Right kidney (tissue), 1 donor: ENCODE measurements at regions not wholly inside any gene's neighbourhood (a gene's known extent, or its start where the extent isn't known, plus 50 kb on each side); places are given as distances from the start of the nearest gene placed in this dataset.
"Not testable (repeated sequence)": the region's sequence is repeated elsewhere in the genome, so short reads cannot be mapped to it uniquely, and the experiment has no call there.

Experiments
- DNase-seq: peaks from one replicate; pipeline ENCODE4 v3.0.0-alpha.2; 2016

DNA sequence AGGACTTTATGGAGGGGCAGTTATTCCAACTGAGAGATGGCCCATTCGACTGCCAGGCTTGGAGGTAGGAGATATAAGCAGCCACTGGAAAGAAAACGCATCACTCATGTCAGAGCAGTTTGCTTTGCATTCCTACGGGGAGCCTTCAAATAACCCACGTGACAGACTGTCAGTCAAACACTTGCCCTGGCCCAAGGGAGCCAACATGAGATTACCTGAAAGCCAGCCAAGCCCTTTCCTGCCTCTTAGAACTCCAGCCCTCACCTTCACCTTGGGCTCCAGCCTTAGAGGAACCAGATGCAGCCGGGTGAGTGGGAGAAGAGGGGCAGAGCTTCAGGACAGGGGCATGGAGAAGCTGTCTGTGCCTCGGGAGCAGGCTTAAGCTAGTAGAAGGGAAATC, 95.3 kb upstream of the CXCL13 start:
- no peak for DNase-seq

DNA sequence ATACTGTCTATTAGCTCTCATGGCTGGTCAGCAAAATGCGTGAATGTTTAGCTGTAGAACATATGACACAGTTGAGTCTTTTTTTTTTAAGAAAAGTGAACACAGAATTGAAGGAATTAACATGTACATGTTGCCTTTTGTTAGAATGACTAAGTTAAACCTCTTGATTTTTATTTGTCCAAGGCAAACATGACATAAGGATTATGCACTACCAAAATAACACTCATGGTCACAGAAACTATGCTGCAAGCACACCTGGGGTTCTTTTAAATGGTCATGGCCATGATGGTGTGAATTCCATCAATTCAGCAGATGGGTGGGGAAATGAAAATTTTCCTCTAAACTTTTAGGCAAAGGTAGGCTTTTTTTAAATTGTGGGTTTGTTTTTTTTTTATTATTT, 80.1 kb upstream of the CXCL13 start:
- DNase-seq, result no peak

GRCh38 chr4:77527900-77528299, 77.7 kb upstream of the CXCL13 start:
- DNase-seq, result not testable (repeated sequence)

DNA sequence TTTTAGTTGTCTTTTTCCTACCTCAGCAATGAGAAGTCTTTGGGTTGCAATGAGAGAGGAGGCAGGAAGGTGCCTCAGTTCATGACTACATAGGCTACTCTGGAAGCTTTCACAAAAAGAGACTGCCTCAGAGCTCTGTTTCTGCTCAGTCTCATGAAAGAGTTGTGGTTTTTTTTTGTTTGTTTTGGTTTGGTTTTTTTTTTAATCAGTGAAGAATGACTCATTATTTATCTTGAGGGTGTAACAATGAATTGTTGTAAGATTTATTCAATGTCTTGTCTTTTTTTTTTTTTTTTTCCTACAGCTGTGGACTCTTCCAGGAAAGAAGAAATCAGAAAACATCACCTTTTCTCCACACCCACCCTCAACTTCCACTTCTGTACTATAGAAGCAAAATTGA, 67.5 kb upstream of the CXCL13 start:
- no peak for DNase-seq

DNA sequence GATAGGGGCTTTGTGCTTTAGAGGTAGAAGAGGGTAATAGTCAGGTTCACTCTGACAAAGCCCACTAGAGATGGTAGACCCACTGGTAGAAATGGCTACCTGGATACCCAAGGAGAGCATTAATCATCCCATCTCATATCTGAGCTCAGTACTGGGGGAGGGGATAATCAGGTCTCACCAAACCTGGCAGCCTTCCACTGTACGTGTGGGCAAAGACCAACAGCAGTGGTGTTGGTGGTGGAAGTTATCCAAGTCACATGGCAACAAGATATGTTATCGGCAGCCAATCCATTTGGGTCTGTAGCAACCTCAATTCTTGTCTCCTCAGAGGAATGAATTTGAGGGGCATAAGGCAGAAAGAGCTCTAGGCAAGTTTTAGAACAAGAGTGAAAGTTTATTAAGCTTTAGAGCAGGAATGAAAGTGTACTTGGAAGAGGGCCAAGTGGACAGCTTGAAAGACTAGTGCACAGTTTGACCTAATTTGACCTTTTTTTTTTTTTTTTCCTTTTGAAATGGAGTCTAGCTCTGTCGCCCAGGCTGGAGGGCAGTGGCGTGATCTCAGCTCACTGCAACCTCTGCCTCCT, 67.0 kb upstream of the CXCL13 start:
- no peak for DNase-seq
